SK-N-SH (cell line): ENCODE measurements at regions not wholly inside any gene's neighbourhood (a gene's known extent, or its start where the extent isn't known, plus 50 kb on each side); places are given as distances from the start of the nearest gene placed in this dataset.

Experiments used
- FOXM1 ChIP-seq: IDR thresholded peaks from 2 replicates; pipeline ENCODE4 v1.4.0; 2012; ENCODE audit warnings: low read depth, mild to moderate bottlenecking
- JUND ChIP-seq: IDR thresholded peaks from 2 replicates; pipeline ENCODE4 v1.4.0; 2012
- NRF1 ChIP-seq: IDR thresholded peaks from 2 replicates; pipeline ENCODE4 v1.6.1; 2012; ENCODE audit warnings: low read depth, mild to moderate bottlenecking, low read length
- POLR2AphosphoS5 ChIP-seq: IDR thresholded peaks from 2 replicates; pipeline ENCODE4 v1.6.1; 2012; ENCODE audit warnings: low read depth, low read length
- RAD21 ChIP-seq: IDR thresholded peaks from 2 replicates; pipeline ENCODE4 v1.6.1; 2012; ENCODE audit warnings: mild to moderate bottlenecking, low read length
- SMC3 ChIP-seq: IDR thresholded peaks from 2 replicates; pipeline ENCODE4 v1.6.1; 2012; ENCODE audit warnings: low read depth, low read length, improper control_type of control experiment
- YY1 ChIP-seq: IDR thresholded peaks from 2 replicates; pipeline ENCODE4 v1.4.0; 2012; ENCODE audit warnings: low read depth, mild to moderate bottlenecking
- TF ChIP-seq, protein P1 (sequence below): fragments of 200-600 bp; sonication (generic); IDR thresholded peaks from 2 replicates; pipeline ENCODE4 v1.6.1; 2017; ENCODE audit warnings: antibody characterized with exemption, mild to moderate bottlenecking, moderate library complexity

DNA sequence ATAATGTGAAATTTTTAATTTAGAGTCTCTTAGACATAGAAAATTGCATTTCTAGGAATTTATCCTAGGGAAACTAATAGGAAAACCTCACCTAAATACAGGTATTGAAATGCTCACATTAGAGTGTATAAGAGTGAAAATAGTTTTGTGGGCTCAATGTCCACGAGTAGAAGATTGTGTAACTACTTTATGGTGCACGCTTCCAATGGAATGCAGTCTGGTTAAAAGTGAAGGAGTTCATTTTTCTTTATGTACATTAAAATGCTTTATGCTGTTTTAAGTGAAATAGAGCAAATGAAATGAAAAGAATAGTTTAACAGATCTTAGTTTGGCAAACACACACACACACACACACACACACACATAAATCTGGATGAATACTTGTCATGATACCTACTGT, 278.2 kb downstream of the USP25 start:
- TF ChIP-seq, protein P1, sequence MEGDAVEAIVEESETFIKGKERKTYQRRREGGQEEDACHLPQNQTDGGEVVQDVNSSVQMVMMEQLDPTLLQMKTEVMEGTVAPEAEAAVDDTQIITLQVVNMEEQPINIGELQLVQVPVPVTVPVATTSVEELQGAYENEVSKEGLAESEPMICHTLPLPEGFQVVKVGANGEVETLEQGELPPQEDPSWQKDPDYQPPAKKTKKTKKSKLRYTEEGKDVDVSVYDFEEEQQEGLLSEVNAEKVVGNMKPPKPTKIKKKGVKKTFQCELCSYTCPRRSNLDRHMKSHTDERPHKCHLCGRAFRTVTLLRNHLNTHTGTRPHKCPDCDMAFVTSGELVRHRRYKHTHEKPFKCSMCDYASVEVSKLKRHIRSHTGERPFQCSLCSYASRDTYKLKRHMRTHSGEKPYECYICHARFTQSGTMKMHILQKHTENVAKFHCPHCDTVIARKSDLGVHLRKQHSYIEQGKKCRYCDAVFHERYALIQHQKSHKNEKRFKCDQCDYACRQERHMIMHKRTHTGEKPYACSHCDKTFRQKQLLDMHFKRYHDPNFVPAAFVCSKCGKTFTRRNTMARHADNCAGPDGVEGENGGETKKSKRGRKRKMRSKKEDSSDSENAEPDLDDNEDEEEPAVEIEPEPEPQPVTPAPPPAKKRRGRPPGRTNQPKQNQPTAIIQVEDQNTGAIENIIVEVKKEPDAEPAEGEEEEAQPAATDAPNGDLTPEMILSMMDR: no peak
- TF ChIP-seq SMC3 (no peak), YY1 (no peak), NRF1 (no peak), JUND (no peak), POLR2AphosphoS5 (no peak), FOXM1 (no peak), RAD21 (no peak)
